ENCODE measurements at regions not wholly inside any gene's neighbourhood (a gene's known extent, or its start where the extent isn't known, plus 50 kb on each side); places are given as distances from the start of the nearest gene placed in this dataset.

DNA sequence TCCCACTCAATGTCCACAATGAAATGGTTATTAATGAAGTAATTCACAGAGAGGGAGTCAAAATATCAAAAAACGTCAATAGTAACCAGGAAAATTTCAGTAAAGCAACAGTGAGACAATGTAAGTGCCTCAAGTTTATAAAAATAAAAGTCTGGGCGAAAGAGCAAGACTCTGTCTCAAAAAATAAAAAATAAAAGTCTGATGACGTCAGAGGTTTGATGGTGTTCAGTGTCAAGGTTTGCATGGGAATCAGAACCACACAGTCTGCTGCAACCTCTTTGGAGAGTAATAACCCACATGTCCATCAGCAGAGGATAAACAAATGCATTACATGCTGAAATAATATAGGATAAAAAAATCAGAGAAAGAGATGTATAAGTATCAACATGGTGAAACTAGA lies 152.4 kb downstream of the ASCL1 start:
- no peak for DNase-seq
- Histone ChIP-seq H4K20me1 (ENCODE audit: insufficient read depth) (no peaks in the 10 kb centered on the region), H3K4me3 (ENCODE audit: low read depth in 2 of 2, low read length in 1 of 2) (no peak overlapping the region), H2AFZ (ENCODE audit: low read depth) (no peak overlapping the region), H3K9ac (no peak overlapping the region), H3K4me2 (no peak overlapping the region), H3K9me2 (no peaks in the 10 kb centered on the region), H3F3A (replicated peaks; ENCODE audit: insufficient read depth) (no peaks in the 10 kb centered on the region), H3K36me3 (replicated peaks in 1 of 2; ENCODE audit: control insufficient read depth in 1 of 2, insufficient read depth in 2 of 2, low read length in 1 of 2) (no peaks in the 10 kb centered on the region), H3K27ac (ENCODE audit: low read depth in 2 of 2, low read length in 1 of 2) (no peak overlapping the region), H3K4me1 (ENCODE audit: control insufficient read depth in 1 of 2, insufficient read depth in 2 of 2, low read depth in 1 of 2, low read length in 1 of 2) (no peaks in the 10 kb centered on the region; a peak in 1 of 4 replicates), H3K79me2 (ENCODE audit: insufficient read depth) (no peaks in the 10 kb centered on the region), H3K9me3 (0 out of 2 replicates have a peak, but pooled peaks cover 4% of the 10 kb centered on the region), H3K27me3 (ENCODE audit: insufficient read depth) (no peaks in the 10 kb centered on the region)
- ChIA-PET POLR2A (no interaction called here), CTCF (no interaction called here)
- WGBS (ENCODE audit: low lambda C conversion rate) = 13% methylated on average over 3 of the region's 3 CpGs
- TF ChIP-seq POLR2AphosphoS5 (IDR thresholded peaks at IDR 0.05; ENCODE audit: low read depth, low read length) (no peak), NRF1 (IDR thresholded peaks at IDR 0.05; ENCODE audit: low read depth, low read length) (no peak), CHD2 (IDR thresholded peaks at IDR 0.05; ENCODE audit: low read length, partially characterized antibody) (no peak), USF2 (IDR thresholded peaks at IDR 0.05; ENCODE audit: borderline replicate concordance, low read depth, low read length) (no peak), GABPA (IDR thresholded peaks at IDR 0.05; ENCODE audit: low read depth) (no peak), EP300 (IDR thresholded peaks at IDR 0.05; ENCODE audit: borderline replicate concordance in 1 of 2, low read depth in 1 of 2, low read length in 1 of 2) (no peak), EZH2phosphoT487 (IDR thresholded peaks at IDR 0.05; ENCODE audit: borderline replicate concordance, low read depth) (no peak), GATA2 (CRISPR knock-in tag; IDR thresholded peaks at IDR 0.05) (no peak), ZBTB33 (IDR thresholded peaks at IDR 0.05; ENCODE audit: borderline replicate concordance, low read depth) (no peak), RAD21 (IDR thresholded peaks at IDR 0.05; ENCODE audit: low read length) (no peak), TAF1 (IDR thresholded peaks at IDR 0.05; ENCODE audit: borderline replicate concordance, low read depth, low read length) (no peak), MEF2A (IDR thresholded peaks at IDR 0.05; ENCODE audit: borderline replicate concordance, low read depth) (no peak), TCF12 (IDR thresholded peaks at IDR 0.05) (no peak), SMC3 (IDR thresholded peaks at IDR 0.05; ENCODE audit: low read depth, low read length) (no peak)
- TF ChIP-seq, protein P1, sequence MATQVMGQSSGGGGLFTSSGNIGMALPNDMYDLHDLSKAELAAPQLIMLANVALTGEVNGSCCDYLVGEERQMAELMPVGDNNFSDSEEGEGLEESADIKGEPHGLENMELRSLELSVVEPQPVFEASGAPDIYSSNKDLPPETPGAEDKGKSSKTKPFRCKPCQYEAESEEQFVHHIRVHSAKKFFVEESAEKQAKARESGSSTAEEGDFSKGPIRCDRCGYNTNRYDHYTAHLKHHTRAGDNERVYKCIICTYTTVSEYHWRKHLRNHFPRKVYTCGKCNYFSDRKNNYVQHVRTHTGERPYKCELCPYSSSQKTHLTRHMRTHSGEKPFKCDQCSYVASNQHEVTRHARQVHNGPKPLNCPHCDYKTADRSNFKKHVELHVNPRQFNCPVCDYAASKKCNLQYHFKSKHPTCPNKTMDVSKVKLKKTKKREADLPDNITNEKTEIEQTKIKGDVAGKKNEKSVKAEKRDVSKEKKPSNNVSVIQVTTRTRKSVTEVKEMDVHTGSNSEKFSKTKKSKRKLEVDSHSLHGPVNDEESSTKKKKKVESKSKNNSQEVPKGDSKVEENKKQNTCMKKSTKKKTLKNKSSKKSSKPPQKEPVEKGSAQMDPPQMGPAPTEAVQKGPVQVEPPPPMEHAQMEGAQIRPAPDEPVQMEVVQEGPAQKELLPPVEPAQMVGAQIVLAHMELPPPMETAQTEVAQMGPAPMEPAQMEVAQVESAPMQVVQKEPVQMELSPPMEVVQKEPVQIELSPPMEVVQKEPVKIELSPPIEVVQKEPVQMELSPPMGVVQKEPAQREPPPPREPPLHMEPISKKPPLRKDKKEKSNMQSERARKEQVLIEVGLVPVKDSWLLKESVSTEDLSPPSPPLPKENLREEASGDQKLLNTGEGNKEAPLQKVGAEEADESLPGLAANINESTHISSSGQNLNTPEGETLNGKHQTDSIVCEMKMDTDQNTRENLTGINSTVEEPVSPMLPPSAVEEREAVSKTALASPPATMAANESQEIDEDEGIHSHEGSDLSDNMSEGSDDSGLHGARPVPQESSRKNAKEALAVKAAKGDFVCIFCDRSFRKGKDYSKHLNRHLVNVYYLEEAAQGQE (IDR thresholded peaks at IDR 0.05; ENCODE audit: low read depth, low read length) = no peak
